D721Med (cell line): ENCODE measurements at regions not wholly inside any gene's neighbourhood (a gene's known extent, or its start where the extent isn't known, plus 50 kb on each side); places are given as distances from the start of the nearest gene placed in this dataset.

Source experiments
- DNase-seq: peaks from one replicate; pipeline ENCODE4 v3.0.0; 2011; ENCODE audit warnings: low spot score; ENCODE audit not compliant: insufficient read length
- FAIRE-seq: peaks from 2 replicates; lab custom pipeline; 2011; peaks lifted over from hg19 to GRCh38; lab: Jason Lieb, UNC
- CTCF ChIP-seq: IDR thresholded peaks from 2 replicates; pipeline ENCODE4 v1.5.1; 2012; ENCODE audit warnings: mild to moderate bottlenecking, control low read depth; ENCODE audit not compliant: insufficient read depth; ENCODE audit errors: missing control alignments

GRCh38 chr12:13680916-13681315 is 300.5 kb downstream of the GRIN2B start:
- DNase-seq (no peak), FAIRE-seq (no peak)
- TF ChIP-seq CTCF: no peak

- FAIRE-seq: no peak
- TF ChIP-seq CTCF: no peak
These were observed 304.5 kb downstream of the GRIN2B start for GRCh38 chr12:13676880-13677279.

GRCh38 chr12:13670285-13670866 is 311.0 kb downstream of the GRIN2B start:
- FAIRE-seq: no peak

More at GRCh38 chr12:13676880-13677279, 304.5 kb downstream of the GRIN2B start:
- no peak for DNase-seq

GRCh38 chr12:13668880-13669279 is 312.5 kb downstream of the GRIN2B start:
- FAIRE-seq: peak; percentile 32

More at GRCh38 chr12:13670285-13670866, 311.0 kb downstream of the GRIN2B start:
- no peak for TF ChIP-seq CTCF
- DNase-seq: no peak

GRCh38 chr12:13666806-13667205 is 314.6 kb downstream of the GRIN2B start:
- FAIRE-seq: no peak
- DNase-seq: no peak
- no peak for TF ChIP-seq CTCF

More at GRCh38 chr12:13668880-13669279, 312.5 kb downstream of the GRIN2B start:
- DNase-seq: no peak
- no peak for TF ChIP-seq CTCF

GRCh38 chr12:13661005-13661887 is 320.2 kb downstream of the GRIN2B start:
- FAIRE-seq (peak; percentile 82), DNase-seq (no peak)
- peak; percentile 90 for TF ChIP-seq CTCF
